Neural crest cell (in vitro differentiated cells): ENCODE measurements at regions not wholly inside any gene's neighbourhood (a gene's known extent, or its start where the extent isn't known, plus 50 kb on each side); places are given as distances from the start of the nearest gene placed in this dataset.

Experiments
- DNase-seq: peaks from one replicate; pipeline ENCODE4 v3.0.0; 2021; ENCODE audit warnings: low read depth, mixed read lengths, low spot score
- H3K27ac Mint-ChIP-seq: one replicate; pipeline ENCODE4 v1.8.0; 2021; ENCODE audit warnings: mild to moderate bottlenecking, mixed read lengths; ENCODE audit not compliant: unreplicated experiment
- H3K27me3 Mint-ChIP-seq: 2 replicates; pipeline ENCODE4 v1.8.0; 2021; ENCODE audit warnings: low read depth, mild to moderate bottlenecking, mixed read lengths
- H3K36me3 Mint-ChIP-seq: 2 replicates; pipeline ENCODE4 v1.8.0; 2021; ENCODE audit warnings: low read depth, mild to moderate bottlenecking, mixed read lengths
- H3K4me1 Mint-ChIP-seq: 2 replicates; pipeline ENCODE4 v1.8.0; 2021; ENCODE audit warnings: mixed read lengths
- H3K4me3 Mint-ChIP-seq: one replicate; pipeline ENCODE4 v1.8.0; 2021; ENCODE audit warnings: mild to moderate bottlenecking, mixed read lengths
- H3K9me3 Mint-ChIP-seq: 2 replicates; pipeline ENCODE4 v1.8.0; 2021; ENCODE audit warnings: mixed read lengths
- CTCF ChIP-seq: fragments of 200-600 bp; sonication (generic); conservative IDR thresholded peaks from 2 replicates; pipeline ENCODE4 v1.5.0; 2021; ENCODE audit warnings: antibody characterized with exemption, mild to moderate bottlenecking

- no peak overlapping the region for H3K27ac Mint-ChIP-seq
- no peaks in the 10 kb centered on the region for H3K27me3 Mint-ChIP-seq
- H3K36me3 Mint-ChIP-seq: no peaks in the 10 kb centered on the region
- no peak for DNase-seq
- H3K4me1 Mint-ChIP-seq: peaks cover 7% of the 10 kb centered on the region
- TF ChIP-seq CTCF: no peak
- H3K9me3 Mint-ChIP-seq: no peaks in the 10 kb centered on the region
- H3K4me3 Mint-ChIP-seq: no peak overlapping the region
These were observed 89.9 kb upstream of the MITF start for GRCh38 chr3:69649120-69650065.

GRCh38 chr3:69648126-69648525, 91.1 kb upstream of the MITF start:
- Mint-ChIP-seq H3K27me3 (no peaks in the 10 kb centered on the region), H3K9me3 (no peaks in the 10 kb centered on the region), H3K36me3 (no peaks in the 10 kb centered on the region), H3K4me1 (peaks cover 7% of the 10 kb centered on the region), H3K27ac (no peak overlapping the region), H3K4me3 (no peak overlapping the region)
- DNase-seq: no peak
- TF ChIP-seq CTCF: no peak

- DNase-seq: no peak
- Mint-ChIP-seq H3K27me3 (no peaks in the 10 kb centered on the region), H3K4me1 (peaks cover 7% of the 10 kb centered on the region), H3K36me3 (no peaks in the 10 kb centered on the region), H3K9me3 (no peaks in the 10 kb centered on the region), H3K4me3 (no peak overlapping the region), H3K27ac (no peak overlapping the region)
- no peak for TF ChIP-seq CTCF
These were observed 91.7 kb upstream of the MITF start for GRCh38 chr3:69647511-69648110.

- Mint-ChIP-seq H3K9me3 (no peaks in the 10 kb centered on the region), H3K4me3 (no peak overlapping the region), H3K4me1 (peaks cover 7% of the 10 kb centered on the region), H3K27me3 (no peaks in the 10 kb centered on the region), H3K27ac (no peak overlapping the region), H3K36me3 (no peaks in the 10 kb centered on the region)
- no peak for DNase-seq
- no peak for TF ChIP-seq CTCF
These were observed 92.2 kb upstream of the MITF start for GRCh38 chr3:69647081-69647480.

- Mint-ChIP-seq H3K4me3 (no peak overlapping the region), H3K9me3 (no peaks in the 10 kb centered on the region), H3K27me3 (no peaks in the 10 kb centered on the region), H3K36me3 (no peaks in the 10 kb centered on the region), H3K27ac (no peak overlapping the region), H3K4me1 (peaks cover 7% of the 10 kb centered on the region)
- no peak for DNase-seq
- TF ChIP-seq CTCF: no peak
These were observed 92.8 kb upstream of the MITF start for GRCh38 chr3:69646287-69647067.
